ENCODE measurements at regions not wholly inside any gene's neighbourhood (a gene's known extent, or its start where the extent isn't known, plus 50 kb on each side); places are given as distances from the start of the nearest gene placed in this dataset.

- no peak for TF ChIP-seq POLR2A (IDR thresholded peaks at IDR 0.05; ENCODE audit: low read depth, low read length)
- TF ChIP-seq TAF1 (IDR thresholded peaks at IDR 0.05; ENCODE audit: low read depth, low read length): no peak
- TF ChIP-seq POLR2AphosphoS5 (IDR thresholded peaks at IDR 0.05; ENCODE audit: low read depth, low read length): no peak
Measured at GRCh38 chr2:53212576-53212975, 555.0 kb upstream of the CHAC2 start.

Data from GM12891 (cell line).